SK-N-SH (cell line): ENCODE measurements at regions not wholly inside any gene's neighbourhood (a gene's known extent, or its start where the extent isn't known, plus 50 kb on each side); places are given as distances from the start of the nearest gene placed in this dataset.

Source experiments
- CTCF ChIA-PET: fragments of 300-600, 350-600 bp; formaldehyde crosslinking; extraction: SDS; loops from one replicate; lab custom pipeline; 2021; lab: Yijun Ruan, JAX
- POLR2A ChIA-PET: fragments of 350-600 bp; sonication (Branson Sonifier 250); formaldehyde crosslinking; extraction: SDS; loops from one replicate; lab custom pipeline; 2020; ENCODE audit warnings: antibody characterized with exemption, inconsistent platforms; lab: Yijun Ruan, JAX
- DNase-seq: peaks from one replicate; pipeline ENCODE4 v3.0.0; 2012
- H2AFZ ChIP-seq: fragments of 200-600 bp; sonication (generic); 2 replicates; pipeline ENCODE4 v1.8.1; 2016; ENCODE audit warnings: antibody characterized with exemption, mild to moderate bottlenecking, low read depth
- H3F3A ChIP-seq: fragments of 200-600 bp; sonication (generic); replicated peaks from 2 replicates; pipeline ENCODE3; 2016; ENCODE audit warnings: antibody characterized with exemption, mild to moderate bottlenecking; ENCODE audit not compliant: insufficient read depth
- H3K27ac ChIP-seq, 2 experiments: fragments of 200-500 bp in 1 of 2; fragments of 200-600 bp in 1 of 2; sonication (Bioruptor generic) in 1 of 2; sonication (generic), shearing (Covaris generic) in 1 of 2; 2 replicates each; pipeline versions ENCODE4 v1.5.1 to v1.6.1; 2014 to 2016; ENCODE audit warnings: low read depth in 2 of 2, inconsistent platforms in 1 of 2, low read length in 1 of 2, mild to moderate bottlenecking in 1 of 2, mixed read lengths in 1 of 2
- H3K27me3 ChIP-seq: fragments of 200-600 bp; sonication (generic), shearing (Covaris generic); 2 replicates; pipeline ENCODE4 v1.6.1; 2016; ENCODE audit warnings: mixed run types; ENCODE audit not compliant: insufficient read depth
- H3K36me3 ChIP-seq, 2 experiments: fragments of 200-500 bp in 1 of 2; fragments of 200-600 bp in 1 of 2; sonication (Bioruptor generic) in 1 of 2; sonication (generic) in 1 of 2; replicated peaks in 1 of 2; 2 replicates each; pipeline versions ENCODE3 to v1.5.1; 2014 to 2016; ENCODE audit warnings: low read length in 1 of 2, mild to moderate bottlenecking in 1 of 2; ENCODE audit not compliant: insufficient read depth in 2 of 2, control insufficient read depth in 1 of 2
- H3K4me1 ChIP-seq, 2 experiments: fragments of 200-500 bp in 1 of 2; fragments of 200-600 bp in 1 of 2; sonication (Bioruptor generic) in 1 of 2; sonication (generic), shearing (Covaris generic) in 1 of 2; 2 replicates each; pipeline versions ENCODE4 v1.5.1 to v1.6.1; 2014 to 2016; ENCODE audit warnings: low read depth in 1 of 2, low read length in 1 of 2, mixed run types in 1 of 2; ENCODE audit not compliant: insufficient read depth in 2 of 2, control insufficient read depth in 1 of 2
- H3K4me2 ChIP-seq: fragments of 200-600 bp; sonication (generic), shearing (Covaris generic); 2 replicates; pipeline ENCODE4 v1.6.1; 2017; ENCODE audit warnings: mixed run types
- H3K4me3 ChIP-seq, 2 experiments: fragments of 200-500 bp in 1 of 2; fragments of 200-600 bp in 1 of 2; sonication (Bioruptor generic) in 1 of 2; sonication (generic), shearing (Covaris generic) in 1 of 2; 2 replicates each; pipeline versions ENCODE4 v1.5.1 to v1.8.1; 2014 to 2016; ENCODE audit warnings: low read depth in 2 of 2, inconsistent platforms in 1 of 2, low read length in 1 of 2, mild to moderate bottlenecking in 1 of 2, mixed read lengths in 1 of 2, moderate library complexity in 1 of 2
- H3K79me2 ChIP-seq: fragments of 200-600 bp; sonication (generic); 2 replicates; pipeline ENCODE4 v1.8.1; 2017; ENCODE audit warnings: mild to moderate bottlenecking; ENCODE audit not compliant: insufficient read depth
- H3K9ac ChIP-seq: fragments of 200-600 bp; sonication (generic); 2 replicates; pipeline ENCODE4 v1.6.1; 2017; ENCODE audit warnings: mixed run types
- H3K9me2 ChIP-seq: fragments of 200-600 bp; sonication (generic); 2 replicates; pipeline ENCODE4 v1.6.1; 2017; ENCODE audit warnings: mixed run types
- H3K9me3 ChIP-seq: fragments of 200-600 bp; sonication (generic); 2 replicates; pipeline ENCODE4 v1.6.1; 2017; ENCODE audit warnings: mixed run types, mild to moderate bottlenecking, moderate library complexity
- H4K20me1 ChIP-seq: fragments of 200-600 bp; sonication (generic); 2 replicates; pipeline ENCODE4 v1.6.1; 2017; ENCODE audit warnings: mild to moderate bottlenecking, mixed run types; ENCODE audit not compliant: insufficient read depth
- CHD2 ChIP-seq: fragments of 150-350 bp; IDR thresholded peaks from 2 replicates; pipeline ENCODE4 v1.6.1; 2018; ENCODE audit warnings: low read length; ENCODE audit not compliant: partially characterized antibody
- ELF1 ChIP-seq: IDR thresholded peaks from 2 replicates; pipeline ENCODE4 v1.4.0; 2012
- EP300 ChIP-seq, 2 experiments: IDR thresholded peaks; 2 replicates each; pipeline versions ENCODE4 v1.4.0 to v1.6.1; 2012; ENCODE audit warnings: borderline replicate concordance in 1 of 2, low read depth in 1 of 2, low read length in 1 of 2
- FOXJ3 ChIP-seq: sonication (generic); formaldehyde crosslinking; IDR thresholded peaks from 2 replicates; pipeline ENCODE4 v1.5.1; 2020; ENCODE audit warnings: mild to moderate bottlenecking, missing genetic modification reagents
- FOXM1 ChIP-seq: IDR thresholded peaks from 2 replicates; pipeline ENCODE4 v1.4.0; 2012; ENCODE audit warnings: low read depth, mild to moderate bottlenecking
- GABPA ChIP-seq: IDR thresholded peaks from 2 replicates; pipeline ENCODE4 v1.4.0; 2012; ENCODE audit warnings: low read depth, mild to moderate bottlenecking
- GATA2 ChIP-seq: sonication (generic); formaldehyde crosslinking; IDR thresholded peaks from 2 replicates; pipeline ENCODE4 v1.5.0; 2020; ENCODE audit warnings: mild to moderate bottlenecking, missing genetic modification reagents
- NFIC ChIP-seq: IDR thresholded peaks from 2 replicates; pipeline ENCODE4 v1.4.0; 2012; ENCODE audit warnings: borderline replicate concordance
- RAD21 ChIP-seq: IDR thresholded peaks from 2 replicates; pipeline ENCODE4 v1.6.1; 2012; ENCODE audit warnings: mild to moderate bottlenecking, low read length
- RCOR1 ChIP-seq: fragments of 150-350 bp; IDR thresholded peaks from 2 replicates; pipeline ENCODE4 v1.6.1; 2017; ENCODE audit warnings: antibody characterized with exemption, low read length
- RFX5 ChIP-seq: IDR thresholded peaks from 2 replicates; pipeline ENCODE4 v1.6.1; 2012; ENCODE audit warnings: mild to moderate bottlenecking, improper control_type of control experiment, low read length
- SIN3A ChIP-seq: IDR thresholded peaks from 2 replicates; pipeline ENCODE4 v1.6.1; 2012; ENCODE audit warnings: low read depth, mild to moderate bottlenecking, low read length, moderate library complexity, borderline replicate concordance
- TAF1 ChIP-seq: IDR thresholded peaks from 2 replicates; pipeline ENCODE4 v1.6.1; 2012; ENCODE audit warnings: low read depth, mild to moderate bottlenecking, low read length, moderate library complexity, borderline replicate concordance
- TEAD4 ChIP-seq: IDR thresholded peaks from 2 replicates; pipeline ENCODE4 v1.4.0; 2012; ENCODE audit warnings: mild to moderate bottlenecking, borderline replicate concordance; ENCODE audit not compliant: insufficient read depth
- YY1 ChIP-seq: IDR thresholded peaks from 2 replicates; pipeline ENCODE4 v1.4.0; 2012; ENCODE audit warnings: low read depth, mild to moderate bottlenecking
- WGBS: methylation state at CpG from one replicate; pipeline ENCODE4 v1.1.6; 2017; ENCODE audit warnings: low lambda C conversion rate; 5-methylcytosine and 5-hydroxymethylcytosine counted together
- TF ChIP-seq, protein P1 (sequence below): IDR thresholded peaks from 2 replicates; pipeline ENCODE4; 2012
- TF ChIP-seq, protein P2 (sequence below): IDR thresholded peaks from 2 replicates; pipeline ENCODE4 v1.6.1; 2012; ENCODE audit warnings: mild to moderate bottlenecking, low read depth, low read length, moderate library complexity
- TF ChIP-seq, protein P3 (sequence below): IDR thresholded peaks from 2 replicates; pipeline ENCODE4 v1.4.0; 2012; ENCODE audit warnings: low read depth
- TF ChIP-seq, protein P4 (sequence below): fragments of 200-600 bp; sonication (generic); IDR thresholded peaks from 2 replicates; pipeline ENCODE4 v1.6.1; 2017; ENCODE audit warnings: antibody characterized with exemption, mild to moderate bottlenecking, moderate library complexity
- TF ChIP-seq, protein P5 (sequence below): fragments of 150-350 bp; IDR thresholded peaks from 2 replicates; pipeline ENCODE4 v1.6.1; 2016; ENCODE audit warnings: mild to moderate bottlenecking, low read depth, low read length

DNA sequence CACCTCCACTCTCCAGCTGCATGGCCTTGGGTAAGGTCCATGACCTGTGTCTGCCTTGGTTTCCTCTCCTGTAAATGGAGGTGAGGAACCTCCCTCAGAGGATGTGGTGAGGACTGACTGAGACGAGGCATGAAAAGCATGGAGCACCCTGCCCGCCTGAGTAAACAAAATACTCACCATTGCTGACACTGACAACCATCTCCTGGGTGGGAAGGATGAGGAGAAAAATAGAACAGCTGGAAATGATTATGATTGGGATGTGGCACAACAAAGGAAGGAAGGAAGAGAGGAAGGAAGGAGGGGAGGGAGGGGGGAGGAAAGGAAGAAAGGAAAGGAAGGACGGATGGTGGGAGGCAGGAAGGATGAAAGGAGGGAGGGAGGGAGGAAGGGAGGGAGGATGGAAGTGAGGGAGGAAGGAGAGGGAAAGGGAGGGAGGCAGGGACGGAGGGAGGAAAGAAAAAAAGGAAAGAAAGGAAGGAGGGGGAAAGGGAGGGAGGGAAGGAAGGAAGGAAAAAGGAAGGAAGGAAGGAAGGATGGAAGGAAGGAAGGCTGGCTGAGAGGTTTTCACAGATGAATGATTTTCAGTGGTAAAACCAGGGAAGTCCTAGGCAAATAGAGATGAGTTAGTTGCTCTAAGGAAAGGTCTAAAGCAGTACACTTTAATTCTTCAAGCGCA is 276.5 kb upstream of the XYLT1 start:
- H3K9ac ChIP-seq, result no peak overlapping the region
- no peak overlapping the region for H3K4me2 ChIP-seq
- no peaks in the 10 kb centered on the region for H4K20me1 ChIP-seq
- TF ChIP-seq NFIC (no peak), TAF1 (no peak), RAD21 (no peak), RCOR1 (no peak), EP300 (IDR thresholded peaks at IDR 0.05; ENCODE audit: borderline replicate concordance in 1 of 2, low read depth in 1 of 2, low read length in 1 of 2) (no peak), FOXM1 (no peak), SIN3A (no peak), YY1 (no peak), FOXJ3 (CRISPR knock-in tag) (no peak), GATA2 (CRISPR knock-in tag) (no peak), CHD2 (no peak), ELF1 (no peak), RFX5 (no peak), GABPA (no peak), TEAD4 (no peak)
- TF ChIP-seq, protein P1, sequence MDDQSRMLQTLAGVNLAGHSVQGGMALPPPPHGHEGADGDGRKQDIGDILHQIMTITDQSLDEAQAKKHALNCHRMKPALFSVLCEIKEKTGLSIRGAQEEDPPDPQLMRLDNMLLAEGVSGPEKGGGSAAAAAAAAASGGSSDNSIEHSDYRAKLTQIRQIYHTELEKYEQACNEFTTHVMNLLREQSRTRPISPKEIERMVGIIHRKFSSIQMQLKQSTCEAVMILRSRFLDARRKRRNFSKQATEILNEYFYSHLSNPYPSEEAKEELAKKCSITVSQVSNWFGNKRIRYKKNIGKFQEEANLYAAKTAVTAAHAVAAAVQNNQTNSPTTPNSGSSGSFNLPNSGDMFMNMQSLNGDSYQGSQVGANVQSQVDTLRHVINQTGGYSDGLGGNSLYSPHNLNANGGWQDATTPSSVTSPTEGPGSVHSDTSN, result no peak
- TF ChIP-seq, protein P2, sequence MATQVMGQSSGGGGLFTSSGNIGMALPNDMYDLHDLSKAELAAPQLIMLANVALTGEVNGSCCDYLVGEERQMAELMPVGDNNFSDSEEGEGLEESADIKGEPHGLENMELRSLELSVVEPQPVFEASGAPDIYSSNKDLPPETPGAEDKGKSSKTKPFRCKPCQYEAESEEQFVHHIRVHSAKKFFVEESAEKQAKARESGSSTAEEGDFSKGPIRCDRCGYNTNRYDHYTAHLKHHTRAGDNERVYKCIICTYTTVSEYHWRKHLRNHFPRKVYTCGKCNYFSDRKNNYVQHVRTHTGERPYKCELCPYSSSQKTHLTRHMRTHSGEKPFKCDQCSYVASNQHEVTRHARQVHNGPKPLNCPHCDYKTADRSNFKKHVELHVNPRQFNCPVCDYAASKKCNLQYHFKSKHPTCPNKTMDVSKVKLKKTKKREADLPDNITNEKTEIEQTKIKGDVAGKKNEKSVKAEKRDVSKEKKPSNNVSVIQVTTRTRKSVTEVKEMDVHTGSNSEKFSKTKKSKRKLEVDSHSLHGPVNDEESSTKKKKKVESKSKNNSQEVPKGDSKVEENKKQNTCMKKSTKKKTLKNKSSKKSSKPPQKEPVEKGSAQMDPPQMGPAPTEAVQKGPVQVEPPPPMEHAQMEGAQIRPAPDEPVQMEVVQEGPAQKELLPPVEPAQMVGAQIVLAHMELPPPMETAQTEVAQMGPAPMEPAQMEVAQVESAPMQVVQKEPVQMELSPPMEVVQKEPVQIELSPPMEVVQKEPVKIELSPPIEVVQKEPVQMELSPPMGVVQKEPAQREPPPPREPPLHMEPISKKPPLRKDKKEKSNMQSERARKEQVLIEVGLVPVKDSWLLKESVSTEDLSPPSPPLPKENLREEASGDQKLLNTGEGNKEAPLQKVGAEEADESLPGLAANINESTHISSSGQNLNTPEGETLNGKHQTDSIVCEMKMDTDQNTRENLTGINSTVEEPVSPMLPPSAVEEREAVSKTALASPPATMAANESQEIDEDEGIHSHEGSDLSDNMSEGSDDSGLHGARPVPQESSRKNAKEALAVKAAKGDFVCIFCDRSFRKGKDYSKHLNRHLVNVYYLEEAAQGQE, result no peak
- TF ChIP-seq, protein P3, sequence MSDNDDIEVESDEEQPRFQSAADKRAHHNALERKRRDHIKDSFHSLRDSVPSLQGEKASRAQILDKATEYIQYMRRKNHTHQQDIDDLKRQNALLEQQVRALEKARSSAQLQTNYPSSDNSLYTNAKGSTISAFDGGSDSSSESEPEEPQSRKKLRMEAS, result no peak
- TF ChIP-seq, protein P4, sequence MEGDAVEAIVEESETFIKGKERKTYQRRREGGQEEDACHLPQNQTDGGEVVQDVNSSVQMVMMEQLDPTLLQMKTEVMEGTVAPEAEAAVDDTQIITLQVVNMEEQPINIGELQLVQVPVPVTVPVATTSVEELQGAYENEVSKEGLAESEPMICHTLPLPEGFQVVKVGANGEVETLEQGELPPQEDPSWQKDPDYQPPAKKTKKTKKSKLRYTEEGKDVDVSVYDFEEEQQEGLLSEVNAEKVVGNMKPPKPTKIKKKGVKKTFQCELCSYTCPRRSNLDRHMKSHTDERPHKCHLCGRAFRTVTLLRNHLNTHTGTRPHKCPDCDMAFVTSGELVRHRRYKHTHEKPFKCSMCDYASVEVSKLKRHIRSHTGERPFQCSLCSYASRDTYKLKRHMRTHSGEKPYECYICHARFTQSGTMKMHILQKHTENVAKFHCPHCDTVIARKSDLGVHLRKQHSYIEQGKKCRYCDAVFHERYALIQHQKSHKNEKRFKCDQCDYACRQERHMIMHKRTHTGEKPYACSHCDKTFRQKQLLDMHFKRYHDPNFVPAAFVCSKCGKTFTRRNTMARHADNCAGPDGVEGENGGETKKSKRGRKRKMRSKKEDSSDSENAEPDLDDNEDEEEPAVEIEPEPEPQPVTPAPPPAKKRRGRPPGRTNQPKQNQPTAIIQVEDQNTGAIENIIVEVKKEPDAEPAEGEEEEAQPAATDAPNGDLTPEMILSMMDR, result no peak
- TF ChIP-seq, protein P5, sequence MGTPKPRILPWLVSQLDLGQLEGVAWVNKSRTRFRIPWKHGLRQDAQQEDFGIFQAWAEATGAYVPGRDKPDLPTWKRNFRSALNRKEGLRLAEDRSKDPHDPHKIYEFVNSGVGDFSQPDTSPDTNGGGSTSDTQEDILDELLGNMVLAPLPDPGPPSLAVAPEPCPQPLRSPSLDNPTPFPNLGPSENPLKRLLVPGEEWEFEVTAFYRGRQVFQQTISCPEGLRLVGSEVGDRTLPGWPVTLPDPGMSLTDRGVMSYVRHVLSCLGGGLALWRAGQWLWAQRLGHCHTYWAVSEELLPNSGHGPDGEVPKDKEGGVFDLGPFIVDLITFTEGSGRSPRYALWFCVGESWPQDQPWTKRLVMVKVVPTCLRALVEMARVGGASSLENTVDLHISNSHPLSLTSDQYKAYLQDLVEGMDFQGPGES, result no peak
- no peaks in the 10 kb centered on the region for H3F3A ChIP-seq
- DNase-seq, result peak; percentile 52
- no peaks in the 10 kb centered on the region for H3K27me3 ChIP-seq
- no peaks in the 10 kb centered on the region for H3K79me2 ChIP-seq
- H3K4me1 ChIP-seq, result peaks cover 0 to 51% of the 10 kb centered on the region in 2 experiments; a peak in 2 of 4 replicates
- CTCF ChIA-PET, result interaction anchor here (0.6 to 1.3 kb wide), 7 partner anchors 27 to 190 kb away, joined by 3 to 5 read pairs (median 3); no protein-coding TSS in a partner anchor
- H3K27ac ChIP-seq, result peak overlapping the region in 1 of 2 experiments; percentile 100; a peak in 2 of 4 replicates
- no peak overlapping the region for H2AFZ ChIP-seq
- no peaks in the 10 kb centered on the region for H3K9me2 ChIP-seq
- POLR2A ChIA-PET, result interaction anchor here (1.3 to 1.8 kb wide), 3 partner anchors 99 to 225 kb away, joined by 5 to 9 read pairs (median 7); no protein-coding TSS in a partner anchor
- no peaks in the 10 kb centered on the region for H3K9me3 ChIP-seq
- WGBS, result 68% methylated on average over 5 of the region's 5 CpGs
- H3K36me3 ChIP-seq, result no peaks in the 10 kb centered on the region
- no peak overlapping the region for H3K4me3 ChIP-seq
